GM12878 (cell line): ENCODE measurements at regions not wholly inside any gene's neighbourhood (a gene's known extent, or its start where the extent isn't known, plus 50 kb on each side); places are given as distances from the start of the nearest gene placed in this dataset.

ENCODE experiments used
- ATAC-seq: fragments of 200-7000 bp; cut with Tn5 transposase; 3 replicates; pipeline ENCODE4 v1.9.1; 2020; ENCODE audit warnings: mild to moderate bottlenecking, moderate library complexity
- BruUV-seq: library from RNA; stranded (reverse); fragments of 400-500 nt; replicated peaks from 2 replicates; lab custom pipeline; 2021; lab: Mats Ljungman, UMichigan
- CTCF ChIA-PET: fragments of 300-600 bp; sonication (Branson Sonifier 250); formaldehyde crosslinking; extraction: SDS; loops from one replicate; lab custom pipeline; 2021; ENCODE audit warnings: inconsistent platforms; lab: Yijun Ruan, JAX
- POLR2A ChIA-PET: fragments of 350-600 bp; formaldehyde crosslinking; extraction: SDS; loops from one replicate; lab custom pipeline; 2021; ENCODE audit warnings: inconsistent platforms; lab: Charles Lee
- RAD21 ChIA-PET: fragments of 300-600 bp; sonication (Branson Sonifier 250); formaldehyde crosslinking; loops from one replicate; lab custom pipeline; 2023; ENCODE audit warnings: antibody characterized with exemption; ENCODE audit not compliant: unreplicated experiment; lab: Charles Lee
- SMC1A ChIA-PET: fragments of 300-600 bp; sonication (Branson Sonifier 250); formaldehyde crosslinking; loops from one replicate; lab custom pipeline; 2023; ENCODE audit not compliant: unreplicated experiment, uncharacterized antibody; lab: Charles Lee
- DNase-seq: peaks from one replicate; pipeline ENCODE4 v3.0.0-alpha.2; 2011; ENCODE audit warnings: low read depth, low spot score
- FAIRE-seq: peaks from 3 replicates; lab custom pipeline; 2011; peaks lifted over from hg19 to GRCh38; lab: Jason Lieb, UNC
- H2AFZ ChIP-seq: 2 replicates; pipeline ENCODE4 v1.6.0; 2011; ENCODE audit warnings: low read depth, low read length, control low read depth; ENCODE audit not compliant: control insufficient read depth
- H3K27ac ChIP-seq: 2 replicates; pipeline ENCODE4 v1.5.1; 2011; ENCODE audit warnings: control low read depth; ENCODE audit not compliant: control insufficient read depth, insufficient read depth
- H3K27me3 ChIP-seq, 2 experiments: replicated peaks in 1 of 2; 2 replicates each; pipeline versions ENCODE4 v1.6.0 to v1.6.1; 2011; ENCODE audit warnings: low read length in 1 of 2; ENCODE audit not compliant: control insufficient read depth in 2 of 2, insufficient read depth in 2 of 2
- H3K36me3 ChIP-seq, 2 experiments: 2 replicates each; pipeline ENCODE4 v1.5.1; 2011; ENCODE audit warnings: low read length in 1 of 2; ENCODE audit not compliant: control insufficient read depth in 2 of 2, insufficient read depth in 2 of 2
- H3K4me1 ChIP-seq: 2 replicates; pipeline ENCODE4 v1.6.1; 2011; ENCODE audit warnings: mild to moderate bottlenecking, low read length, moderate library complexity, mixed read lengths; ENCODE audit not compliant: control insufficient read depth, insufficient read depth
- H3K4me2 ChIP-seq: 2 replicates; pipeline ENCODE4 v1.6.0; 2011; ENCODE audit warnings: control low read depth; ENCODE audit not compliant: control insufficient read depth, insufficient read depth
- H3K4me3 ChIP-seq: fragments of 200-600 bp; sonication (generic); 2 replicates; pipeline ENCODE4 v1.5.1; 2016
- H3K79me2 ChIP-seq: 2 replicates; pipeline ENCODE4 v1.6.0; 2011; ENCODE audit warnings: low read length; ENCODE audit not compliant: control insufficient read depth, insufficient read depth
- H3K9ac ChIP-seq: 2 replicates; pipeline ENCODE4 v1.8.0; 2011; ENCODE audit warnings: low read length, control low read depth, mixed read lengths; ENCODE audit not compliant: control insufficient read depth, insufficient read depth
- H3K9me3 ChIP-seq: replicated peaks from 3 replicates; pipeline ENCODE4 v1.5.1; 2011; ENCODE audit warnings: mild to moderate bottlenecking, low read length; ENCODE audit not compliant: control insufficient read depth, insufficient read depth
- H4K20me1 ChIP-seq: 2 replicates; pipeline ENCODE4 v1.6.0; 2011; ENCODE audit not compliant: control insufficient read depth, insufficient read depth
- CHD2 ChIP-seq: IDR thresholded peaks from 2 replicates; pipeline ENCODE4 v1.6.1; 2011; ENCODE audit warnings: low read depth, low read length, improper control_type of control experiment, borderline replicate concordance
- HDGF ChIP-seq: fragments of 450-650 bp; IDR thresholded peaks from 2 replicates; pipeline ENCODE4 v1.6.1; 2016; ENCODE audit warnings: antibody characterized with exemption
- JUND ChIP-seq: IDR thresholded peaks from 2 replicates; pipeline ENCODE4 v1.6.1; 2012; ENCODE audit warnings: low read depth, mild to moderate bottlenecking, low read length, improper control_type of control experiment, moderate library complexity
- KDM1A ChIP-seq: fragments of 200-600 bp; sonication (generic); IDR thresholded peaks from 2 replicates; pipeline ENCODE4 v1.6.1; 2016; ENCODE audit warnings: borderline replicate concordance
- NFYB ChIP-seq: IDR thresholded peaks from 2 replicates; pipeline ENCODE4 v1.6.1; 2011; ENCODE audit warnings: low read depth, mild to moderate bottlenecking, low read length, improper control_type of control experiment, moderate library complexity; ENCODE audit not compliant: insufficient read depth
- NR2C2 ChIP-seq: IDR thresholded peaks from 2 replicates; pipeline ENCODE4 v1.6.1; 2011; ENCODE audit warnings: borderline replicate concordance, low read depth; ENCODE audit not compliant: control insufficient read depth, insufficient read length
- SMAD5 ChIP-seq: IDR thresholded peaks from 2 replicates; pipeline ENCODE4 v1.6.1; 2016; ENCODE audit warnings: antibody characterized with exemption, low read depth
- TCF7 ChIP-seq: IDR thresholded peaks from 2 replicates; pipeline ENCODE4 v1.6.1; 2014; ENCODE audit warnings: antibody characterized with exemption, borderline replicate concordance
- WGBS: methylation state at CpG from one replicate; pipeline ENCODE4 v1.1.6; 2016; ENCODE audit warnings: low lambda C conversion rate; ENCODE audit not compliant: insufficient replicate concordance, insufficient coverage; ENCODE audit errors: missing lambda C conversion rate; 5-methylcytosine and 5-hydroxymethylcytosine counted together
- in situ Hi-C: fragments of 300-500 bp; cut with MboI; formaldehyde crosslinking; loops from 9 replicates; pipeline ENCODE4 v1.14.3; 2018; ENCODE audit warnings: mixed read lengths
- intact Hi-C: fragments of 100-400 bp; cut with micrococcal nuclease; formaldehyde crosslinking; loops from one replicate; pipeline ENCODE4 v1.14.2; 2022; ENCODE audit not compliant: unreplicated experiment
- TF ChIP-seq, protein P1 (sequence below): IDR thresholded peaks from 2 replicates; pipeline ENCODE4 v1.6.1; 2012; ENCODE audit warnings: improper control_type of control experiment, low read depth, low read length; ENCODE audit not compliant: insufficient replicate concordance
- TF ChIP-seq, protein P2 (sequence below): fragments of 450-650 bp; IDR thresholded peaks from 2 replicates; pipeline ENCODE4 v1.6.1; 2016; ENCODE audit warnings: mild to moderate bottlenecking
- TF ChIP-seq, protein P3 (sequence below): fragments of 150-350 bp; IDR thresholded peaks from 2 replicates; pipeline ENCODE4 v1.6.1; 2016; ENCODE audit warnings: low read depth, low read length
- TF ChIP-seq, protein P4 (sequence below): fragments of 450-650 bp; IDR thresholded peaks from 2 replicates; pipeline ENCODE4 v1.6.1; 2014; ENCODE audit warnings: mild to moderate bottlenecking

DNA sequence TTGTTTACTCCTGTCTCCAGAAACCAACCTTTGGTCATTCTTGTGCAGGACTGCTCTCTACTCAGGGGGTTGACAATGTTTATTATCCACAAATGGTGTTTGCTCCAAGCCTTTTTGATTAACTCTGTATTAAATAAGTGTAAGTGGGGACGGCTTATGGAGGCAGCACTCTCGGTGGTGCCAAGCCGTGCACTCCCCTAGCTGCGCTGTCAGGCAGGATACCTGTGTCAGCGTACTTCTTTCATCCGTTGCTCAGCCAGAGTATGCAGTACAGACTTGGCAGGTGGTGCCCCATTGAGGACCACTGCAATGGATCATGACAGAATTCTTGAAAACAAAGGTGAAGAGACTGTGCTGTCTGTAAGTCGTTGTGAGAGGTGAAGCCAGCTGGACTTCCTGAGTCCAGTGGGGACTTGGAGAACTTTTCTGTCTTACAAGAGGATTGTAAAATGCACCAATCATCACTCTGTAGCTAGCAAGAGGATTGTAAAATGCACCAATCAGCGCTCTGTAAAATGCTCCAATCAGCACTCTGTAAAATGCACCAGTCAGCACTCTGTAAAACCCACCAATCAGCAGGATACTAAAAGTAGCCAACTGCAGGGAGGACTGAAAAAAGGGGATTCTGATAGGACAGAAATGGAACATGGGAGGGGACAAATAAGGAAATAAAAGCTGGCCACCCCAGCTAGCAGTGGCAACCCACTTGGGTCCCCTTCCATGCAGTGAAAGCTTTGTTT lies 480.0 kb downstream of the MEI4 start:
- no TSS peak for BruUV-seq
- no peak overlapping the region for H3K27ac ChIP-seq
- in situ Hi-C loops (no loop called here), intact Hi-C loops (no loop called here)
- H3K9me3 ChIP-seq, result no peaks in the 10 kb centered on the region
- H3K4me1 ChIP-seq, result no peaks in the 10 kb centered on the region
- FAIRE-seq (no peak), ATAC-seq (no peak), DNase-seq (no peak)
- CTCF ChIA-PET, result no interaction called here
- TF ChIP-seq CHD2 (no peak), TCF7 (no peak), NFYB (no peak), SMAD5 (no peak), KDM1A (no peak), JUND (no peak), HDGF (no peak), NR2C2 (no peak)
- TF ChIP-seq, protein P1, sequence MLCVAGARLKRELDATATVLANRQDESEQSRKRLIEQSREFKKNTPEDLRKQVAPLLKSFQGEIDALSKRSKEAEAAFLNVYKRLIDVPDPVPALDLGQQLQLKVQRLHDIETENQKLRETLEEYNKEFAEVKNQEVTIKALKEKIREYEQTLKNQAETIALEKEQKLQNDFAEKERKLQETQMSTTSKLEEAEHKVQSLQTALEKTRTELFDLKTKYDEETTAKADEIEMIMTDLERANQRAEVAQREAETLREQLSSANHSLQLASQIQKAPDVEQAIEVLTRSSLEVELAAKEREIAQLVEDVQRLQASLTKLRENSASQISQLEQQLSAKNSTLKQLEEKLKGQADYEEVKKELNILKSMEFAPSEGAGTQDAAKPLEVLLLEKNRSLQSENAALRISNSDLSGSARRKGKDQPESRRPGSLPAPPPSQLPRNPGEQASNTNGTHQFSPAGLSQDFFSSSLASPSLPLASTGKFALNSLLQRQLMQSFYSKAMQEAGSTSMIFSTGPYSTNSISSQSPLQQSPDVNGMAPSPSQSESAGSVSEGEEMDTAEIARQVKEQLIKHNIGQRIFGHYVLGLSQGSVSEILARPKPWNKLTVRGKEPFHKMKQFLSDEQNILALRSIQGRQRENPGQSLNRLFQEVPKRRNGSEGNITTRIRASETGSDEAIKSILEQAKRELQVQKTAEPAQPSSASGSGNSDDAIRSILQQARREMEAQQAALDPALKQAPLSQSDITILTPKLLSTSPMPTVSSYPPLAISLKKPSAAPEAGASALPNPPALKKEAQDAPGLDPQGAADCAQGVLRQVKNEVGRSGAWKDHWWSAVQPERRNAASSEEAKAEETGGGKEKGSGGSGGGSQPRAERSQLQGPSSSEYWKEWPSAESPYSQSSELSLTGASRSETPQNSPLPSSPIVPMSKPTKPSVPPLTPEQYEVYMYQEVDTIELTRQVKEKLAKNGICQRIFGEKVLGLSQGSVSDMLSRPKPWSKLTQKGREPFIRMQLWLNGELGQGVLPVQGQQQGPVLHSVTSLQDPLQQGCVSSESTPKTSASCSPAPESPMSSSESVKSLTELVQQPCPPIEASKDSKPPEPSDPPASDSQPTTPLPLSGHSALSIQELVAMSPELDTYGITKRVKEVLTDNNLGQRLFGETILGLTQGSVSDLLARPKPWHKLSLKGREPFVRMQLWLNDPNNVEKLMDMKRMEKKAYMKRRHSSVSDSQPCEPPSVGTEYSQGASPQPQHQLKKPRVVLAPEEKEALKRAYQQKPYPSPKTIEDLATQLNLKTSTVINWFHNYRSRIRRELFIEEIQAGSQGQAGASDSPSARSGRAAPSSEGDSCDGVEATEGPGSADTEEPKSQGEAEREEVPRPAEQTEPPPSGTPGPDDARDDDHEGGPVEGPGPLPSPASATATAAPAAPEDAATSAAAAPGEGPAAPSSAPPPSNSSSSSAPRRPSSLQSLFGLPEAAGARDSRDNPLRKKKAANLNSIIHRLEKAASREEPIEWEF, result no peak
- TF ChIP-seq, protein P2, sequence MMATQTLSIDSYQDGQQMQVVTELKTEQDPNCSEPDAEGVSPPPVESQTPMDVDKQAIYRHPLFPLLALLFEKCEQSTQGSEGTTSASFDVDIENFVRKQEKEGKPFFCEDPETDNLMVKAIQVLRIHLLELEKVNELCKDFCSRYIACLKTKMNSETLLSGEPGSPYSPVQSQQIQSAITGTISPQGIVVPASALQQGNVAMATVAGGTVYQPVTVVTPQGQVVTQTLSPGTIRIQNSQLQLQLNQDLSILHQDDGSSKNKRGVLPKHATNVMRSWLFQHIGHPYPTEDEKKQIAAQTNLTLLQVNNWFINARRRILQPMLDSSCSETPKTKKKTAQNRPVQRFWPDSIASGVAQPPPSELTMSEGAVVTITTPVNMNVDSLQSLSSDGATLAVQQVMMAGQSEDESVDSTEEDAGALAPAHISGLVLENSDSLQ, result no peak
- TF ChIP-seq, protein P3, sequence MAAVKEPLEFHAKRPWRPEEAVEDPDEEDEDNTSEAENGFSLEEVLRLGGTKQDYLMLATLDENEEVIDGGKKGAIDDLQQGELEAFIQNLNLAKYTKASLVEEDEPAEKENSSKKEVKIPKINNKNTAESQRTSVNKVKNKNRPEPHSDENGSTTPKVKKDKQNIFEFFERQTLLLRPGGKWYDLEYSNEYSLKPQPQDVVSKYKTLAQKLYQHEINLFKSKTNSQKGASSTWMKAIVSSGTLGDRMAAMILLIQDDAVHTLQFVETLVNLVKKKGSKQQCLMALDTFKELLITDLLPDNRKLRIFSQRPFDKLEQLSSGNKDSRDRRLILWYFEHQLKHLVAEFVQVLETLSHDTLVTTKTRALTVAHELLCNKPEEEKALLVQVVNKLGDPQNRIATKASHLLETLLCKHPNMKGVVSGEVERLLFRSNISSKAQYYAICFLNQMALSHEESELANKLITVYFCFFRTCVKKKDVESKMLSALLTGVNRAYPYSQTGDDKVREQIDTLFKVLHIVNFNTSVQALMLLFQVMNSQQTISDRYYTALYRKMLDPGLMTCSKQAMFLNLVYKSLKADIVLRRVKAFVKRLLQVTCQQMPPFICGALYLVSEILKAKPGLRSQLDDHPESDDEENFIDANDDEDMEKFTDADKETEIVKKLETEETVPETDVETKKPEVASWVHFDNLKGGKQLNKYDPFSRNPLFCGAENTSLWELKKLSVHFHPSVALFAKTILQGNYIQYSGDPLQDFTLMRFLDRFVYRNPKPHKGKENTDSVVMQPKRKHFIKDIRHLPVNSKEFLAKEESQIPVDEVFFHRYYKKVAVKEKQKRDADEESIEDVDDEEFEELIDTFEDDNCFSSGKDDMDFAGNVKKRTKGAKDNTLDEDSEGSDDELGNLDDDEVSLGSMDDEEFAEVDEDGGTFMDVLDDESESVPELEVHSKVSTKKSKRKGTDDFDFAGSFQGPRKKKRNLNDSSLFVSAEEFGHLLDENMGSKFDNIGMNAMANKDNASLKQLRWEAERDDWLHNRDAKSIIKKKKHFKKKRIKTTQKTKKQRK, result no peak
- TF ChIP-seq, protein P4, sequence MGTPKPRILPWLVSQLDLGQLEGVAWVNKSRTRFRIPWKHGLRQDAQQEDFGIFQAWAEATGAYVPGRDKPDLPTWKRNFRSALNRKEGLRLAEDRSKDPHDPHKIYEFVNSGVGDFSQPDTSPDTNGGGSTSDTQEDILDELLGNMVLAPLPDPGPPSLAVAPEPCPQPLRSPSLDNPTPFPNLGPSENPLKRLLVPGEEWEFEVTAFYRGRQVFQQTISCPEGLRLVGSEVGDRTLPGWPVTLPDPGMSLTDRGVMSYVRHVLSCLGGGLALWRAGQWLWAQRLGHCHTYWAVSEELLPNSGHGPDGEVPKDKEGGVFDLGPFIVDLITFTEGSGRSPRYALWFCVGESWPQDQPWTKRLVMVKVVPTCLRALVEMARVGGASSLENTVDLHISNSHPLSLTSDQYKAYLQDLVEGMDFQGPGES, result no peak
- no peaks in the 10 kb centered on the region for H3K36me3 ChIP-seq
- H3K9ac ChIP-seq, result no peak overlapping the region
- RAD21 ChIA-PET, result interaction anchor here (0.9 kb wide), 1 partner anchor 10 kb away, joined by 3 read pairs; no protein-coding TSS in a partner anchor
- no peaks in the 10 kb centered on the region for H3K79me2 ChIP-seq
- POLR2A ChIA-PET, result no interaction called here
- H3K4me3 ChIP-seq, result no peak overlapping the region
- H2AFZ ChIP-seq, result no peak overlapping the region
- SMC1A ChIA-PET, result no interaction called here
- H4K20me1 ChIP-seq, result no peaks in the 10 kb centered on the region
- H3K4me2 ChIP-seq, result no peak overlapping the region
- 53% methylated on average over 8 of the region's 8 CpGs for WGBS
- no peaks in the 10 kb centered on the region for H3K27me3 ChIP-seq
